GM13977 (cell line): ENCODE measurements at regions not wholly inside any gene's neighbourhood (a gene's known extent, or its start where the extent isn't known, plus 50 kb on each side); places are given as distances from the start of the nearest gene placed in this dataset.

Experiments
- DNase-seq: peaks from one replicate; pipeline ENCODE4 v3.0.0; 2012; ENCODE audit warnings: low spot score
- CTCF ChIP-seq: IDR thresholded peaks from 2 replicates; pipeline ENCODE4 v1.5.1; 2012; ENCODE audit warnings: mild to moderate bottlenecking, control low read depth; ENCODE audit not compliant: insufficient read depth; ENCODE audit errors: extremely low read depth, missing control alignments
- in situ Hi-C: fragments of 300-500 bp; cut with MboI; formaldehyde crosslinking; loops from one replicate; pipeline ENCODE4 v1.12.0; 2022; ENCODE audit warnings: low sequenced_read_pairs, low pct_unique_long_range_greater_than_20kb, mixed read lengths, inconsistent platforms; ENCODE audit not compliant: unreplicated experiment

GRCh38 chr5:57836921-57837320 is 354.3 kb upstream of the ACTBL2 start:
- no peak for TF ChIP-seq CTCF
- DNase-seq, result no peak

GRCh38 chr5:57836331-57836730 is 353.7 kb upstream of the ACTBL2 start:
- in situ Hi-C loops, result no loop called here
- TF ChIP-seq CTCF, result no peak
- DNase-seq, result no peak

More at GRCh38 chr5:57836921-57837320, 354.3 kb upstream of the ACTBL2 start:
- in situ Hi-C loops, result no loop called here

GRCh38 chr5:57834829-57835608 is 352.4 kb upstream of the ACTBL2 start:
- DNase-seq, result no peak
- in situ Hi-C loops, result no loop called here
- no peak for TF ChIP-seq CTCF

GRCh38 chr5:57833489-57833888 is 350.9 kb upstream of the ACTBL2 start:
- in situ Hi-C loops, result no loop called here
- no peak for DNase-seq
- no peak for TF ChIP-seq CTCF

GRCh38 chr5:57832875-57833274 is 350.3 kb upstream of the ACTBL2 start:
- in situ Hi-C loops, result no loop called here
- no peak for DNase-seq

GRCh38 chr5:57831932-57832331 is 349.3 kb upstream of the ACTBL2 start:
- no peak for DNase-seq
- in situ Hi-C loops, result no loop called here
- TF ChIP-seq CTCF, result no peak

More at GRCh38 chr5:57832875-57833274, 350.3 kb upstream of the ACTBL2 start:
- TF ChIP-seq CTCF, result no peak

- no peak for TF ChIP-seq CTCF
- in situ Hi-C loops, result no loop called here
- DNase-seq, result no peak
Observed at GRCh38 chr5:57831090-57831489, 348.5 kb upstream of the ACTBL2 start.
